MV-4-11 (cell line): ENCODE measurements at regions not wholly inside any gene's neighbourhood (a gene's known extent, or its start where the extent isn't known, plus 50 kb on each side); places are given as distances from the start of the nearest gene placed in this dataset.
"Not testable (repeated sequence)": the region's sequence is repeated elsewhere in the genome, so short reads cannot be mapped to it uniquely, and the experiment has no call there.

Experiments
- DNase-seq: peaks from one replicate; lab custom pipeline; 2025; lab: John Stamatoyannopoulos, UW

DNA sequence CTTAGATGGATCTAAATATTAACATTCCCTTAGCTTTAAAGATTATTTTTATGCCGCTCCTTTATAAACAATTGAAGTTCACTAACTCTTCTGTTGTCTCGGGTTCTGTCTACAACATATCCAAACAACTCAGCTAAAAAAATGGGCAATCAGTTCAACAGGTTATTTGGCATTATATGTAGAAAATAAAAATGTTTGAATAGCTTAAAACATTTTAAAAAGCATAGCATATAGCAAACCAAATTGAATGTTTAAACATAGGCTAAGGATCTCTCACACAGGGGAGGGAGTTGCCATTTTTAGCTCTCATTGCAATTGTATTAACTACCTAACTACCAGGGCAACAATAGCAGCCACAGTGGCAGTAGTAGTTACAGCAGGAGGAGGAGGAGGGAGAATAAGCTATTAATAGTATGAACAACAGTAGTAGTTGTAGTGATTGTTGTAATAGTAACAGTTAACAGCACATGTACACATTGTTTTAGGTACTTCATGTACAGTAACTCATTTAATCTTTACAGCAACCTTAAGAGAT is 404.2 kb downstream of the KCNRG start:
- DNase-seq = no peak

DNA sequence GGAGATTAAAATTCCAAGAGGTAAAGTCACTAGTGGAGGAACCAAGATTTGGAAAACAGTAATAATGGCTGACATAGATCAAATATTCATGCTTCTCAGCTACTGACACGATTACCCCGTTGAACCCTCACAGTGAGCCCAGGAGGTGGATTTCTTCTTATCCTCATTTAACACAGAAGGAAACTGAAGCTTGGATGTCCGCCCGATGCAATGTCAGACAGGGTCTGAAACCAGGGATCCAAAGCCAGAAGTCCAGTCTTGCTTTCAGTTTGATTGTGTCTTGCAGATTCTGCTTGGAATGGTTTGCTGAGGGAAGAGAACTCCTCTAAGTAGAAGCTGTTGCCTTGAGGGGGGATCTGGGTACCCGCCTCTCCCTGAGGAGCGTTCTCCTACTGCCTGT is 404.7 kb downstream of the KCNRG start:
- no peak for DNase-seq

DNA sequence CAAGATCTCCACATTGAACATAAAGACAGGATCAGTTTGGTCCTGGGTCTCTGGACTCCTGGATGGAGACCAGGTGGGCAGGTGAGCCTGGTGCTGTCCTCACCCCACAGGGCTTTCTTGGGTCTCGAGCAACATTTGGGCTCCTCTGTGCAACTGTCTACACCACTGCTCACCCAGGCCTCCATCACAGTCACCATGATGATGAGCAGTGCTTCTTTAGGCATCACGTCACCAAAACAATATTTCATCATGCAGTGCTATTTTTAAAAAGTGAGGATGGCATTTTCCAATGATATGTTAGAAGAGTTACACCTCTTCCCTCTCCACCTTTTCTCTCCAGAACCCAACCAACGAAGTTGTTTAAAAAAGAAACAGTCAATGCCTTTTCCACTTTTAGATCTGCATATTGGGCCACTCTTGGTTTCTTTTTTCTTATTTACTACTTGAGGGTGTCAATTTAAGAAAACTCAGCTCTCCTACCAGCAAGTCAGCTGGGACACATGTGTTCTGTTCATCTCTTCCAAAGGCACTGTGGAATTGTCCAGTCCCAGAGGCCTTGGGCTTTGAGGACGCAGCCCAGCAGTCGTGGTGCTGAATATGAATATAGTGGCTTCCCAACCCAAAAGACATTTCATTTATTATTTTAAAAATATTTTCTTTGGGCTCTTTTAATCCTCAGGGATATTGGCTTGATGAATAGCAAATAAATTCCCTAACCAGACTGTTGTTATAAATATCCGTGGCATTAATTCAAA is 405.7 kb downstream of the KCNRG start:
- no peak for DNase-seq

DNA sequence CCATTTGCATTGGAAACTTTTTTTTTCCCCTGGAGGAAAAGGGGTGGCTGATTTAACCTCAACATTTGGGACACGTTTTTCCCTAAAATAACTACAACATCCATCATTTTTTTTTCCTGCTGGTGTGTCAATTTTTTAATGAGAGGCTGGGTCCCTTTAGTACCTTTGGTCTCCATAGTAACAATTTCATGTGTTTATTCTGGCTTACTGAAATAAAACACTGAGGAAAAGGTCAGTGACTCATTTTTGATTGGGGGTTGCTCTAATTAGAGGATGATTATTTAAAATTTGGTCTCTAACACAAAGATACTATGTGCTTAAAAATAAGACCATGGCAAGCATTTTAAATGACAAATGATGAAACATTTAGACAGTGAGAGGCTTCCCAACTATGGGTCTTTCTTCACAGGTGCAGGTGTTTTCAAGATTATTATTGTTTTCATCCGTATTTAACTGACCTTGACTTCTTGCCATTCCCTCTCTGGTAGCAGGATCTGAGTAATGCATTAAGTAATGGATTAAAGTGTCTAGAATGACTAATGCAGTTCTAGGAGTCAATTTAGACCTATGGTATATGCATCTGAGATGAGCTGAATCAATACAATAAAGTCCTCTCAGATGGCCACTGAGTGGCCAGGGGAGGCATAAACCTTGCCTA is 406.4 kb downstream of the KCNRG start:
- DNase-seq = no peak

DNA sequence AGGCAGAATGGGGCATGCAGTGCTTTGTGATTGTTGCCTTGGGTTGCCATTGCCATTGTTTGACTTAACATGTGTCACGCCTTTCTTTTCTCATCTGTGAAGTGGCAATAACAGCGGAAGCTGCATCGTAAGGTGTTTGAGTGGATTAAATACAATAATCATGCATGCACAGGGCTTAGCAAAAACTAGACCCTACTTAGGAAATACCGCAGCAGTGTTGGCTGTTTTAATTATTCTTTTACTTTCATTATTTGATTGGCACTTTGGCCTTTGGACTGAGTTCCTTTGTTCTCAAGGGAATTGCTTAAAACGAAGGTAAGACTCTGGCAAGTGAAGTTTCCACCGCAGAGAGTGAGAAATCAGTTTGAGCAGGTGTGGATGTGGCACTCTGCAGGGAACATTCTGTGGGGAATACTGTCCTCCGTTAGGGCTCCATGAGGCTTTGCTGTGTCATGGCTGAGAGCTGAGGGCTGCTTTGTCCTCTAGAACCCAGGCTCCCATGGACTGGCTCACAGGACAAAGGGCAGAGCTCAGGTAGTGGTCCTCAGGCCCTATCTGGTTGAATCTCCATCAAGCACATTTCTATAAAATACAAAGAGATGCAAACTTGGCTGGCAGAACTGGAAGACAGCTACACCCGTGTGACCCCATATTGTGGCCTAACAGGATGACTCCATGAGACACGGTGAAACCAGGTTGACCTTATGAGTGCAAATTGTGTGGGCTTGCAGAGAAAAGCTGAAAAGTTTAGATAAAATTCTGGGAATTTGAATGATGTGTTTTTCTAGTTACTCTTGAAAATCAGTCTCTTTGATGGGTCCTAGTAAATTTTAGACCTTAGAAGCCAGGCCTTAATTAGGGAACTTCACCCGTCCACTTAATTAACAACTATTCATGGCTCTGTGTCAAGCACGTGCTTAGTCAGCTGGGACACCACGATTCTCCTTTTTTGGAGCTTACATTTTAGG is 407.2 kb downstream of the KCNRG start:
- no peak for DNase-seq

DNA sequence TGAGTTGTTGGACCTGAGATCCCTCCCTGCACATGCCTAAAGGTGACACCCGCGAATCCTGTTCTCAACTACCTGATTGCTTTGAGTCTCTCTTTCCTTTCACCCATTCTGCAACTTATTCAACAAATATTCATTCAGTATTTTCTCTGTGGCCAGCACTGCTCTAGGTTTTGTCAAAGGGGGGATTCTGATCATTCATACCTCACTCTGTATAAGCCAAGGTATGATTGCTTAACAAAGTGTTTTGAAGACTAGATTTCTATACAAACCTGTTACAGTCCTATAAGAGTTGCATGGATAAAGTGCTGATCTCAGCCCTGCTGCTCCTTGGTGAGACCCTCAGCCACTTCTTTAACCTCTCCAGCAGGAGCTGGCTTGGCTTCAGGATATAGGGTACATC is 409.7 kb downstream of the KCNRG start:
- no peak for DNase-seq

DNA sequence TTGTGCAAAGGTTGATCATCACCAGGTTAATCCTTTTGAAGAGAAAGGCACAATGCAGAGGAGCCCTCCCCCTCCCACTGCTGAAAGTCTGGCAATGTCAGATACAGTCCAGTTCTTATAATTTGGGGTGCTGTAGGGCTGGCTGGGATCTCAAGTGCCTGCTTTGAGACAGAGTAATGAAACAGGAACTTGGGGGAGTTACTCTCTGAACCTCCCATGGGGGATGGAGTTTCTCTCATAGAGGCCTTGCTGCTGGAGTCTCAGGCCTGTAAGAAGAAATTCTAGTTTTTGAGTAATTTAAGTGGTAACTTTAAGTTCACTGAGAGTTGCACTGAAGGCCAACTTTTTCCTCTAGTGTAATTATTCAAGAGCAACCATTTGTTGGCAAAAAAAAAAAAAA is 410.5 kb downstream of the KCNRG start:
- DNase-seq = peak; percentile 82

DNA sequence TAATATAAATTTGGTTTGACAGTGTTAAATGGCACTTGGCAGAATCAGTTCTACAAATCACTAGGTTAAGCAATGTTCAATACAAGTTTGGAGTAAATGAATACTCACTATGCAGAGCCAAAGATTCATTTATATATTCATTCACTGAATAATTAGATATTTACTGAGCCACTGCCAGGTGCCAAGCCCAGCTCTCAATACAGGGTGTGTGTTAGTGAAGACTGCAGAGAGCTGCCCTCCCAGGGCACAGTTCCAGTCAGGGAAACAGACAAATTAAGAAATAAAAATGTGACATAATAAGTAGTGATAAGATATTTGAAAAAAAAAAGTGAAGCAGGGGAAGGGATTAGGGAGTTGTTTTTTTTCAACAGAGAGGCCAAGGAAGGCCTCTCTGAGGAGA is 411.7 kb downstream of the KCNRG start:
- DNase-seq = no peak

DNA sequence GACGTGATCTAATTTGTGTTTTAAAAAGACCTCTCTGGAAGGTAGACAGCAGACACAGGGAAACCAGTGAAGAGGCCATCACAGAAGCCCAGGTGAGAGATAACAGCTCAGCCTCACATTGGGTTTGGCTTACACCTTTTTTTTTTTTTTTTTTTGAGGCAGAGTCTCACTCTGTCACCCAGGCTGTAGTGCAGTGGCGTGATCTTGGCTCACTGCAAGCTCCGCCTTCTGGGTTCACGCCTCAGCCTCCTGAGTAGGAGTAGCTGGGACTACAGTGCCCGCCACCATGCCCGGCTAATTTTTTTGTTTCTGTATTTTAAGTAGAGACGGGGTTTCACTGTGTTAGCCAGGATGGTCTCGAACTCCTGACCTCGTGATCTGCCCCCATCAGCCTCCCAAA is 412.3 kb downstream of the KCNRG start:
- not testable (repeated sequence) for DNase-seq

DNA sequence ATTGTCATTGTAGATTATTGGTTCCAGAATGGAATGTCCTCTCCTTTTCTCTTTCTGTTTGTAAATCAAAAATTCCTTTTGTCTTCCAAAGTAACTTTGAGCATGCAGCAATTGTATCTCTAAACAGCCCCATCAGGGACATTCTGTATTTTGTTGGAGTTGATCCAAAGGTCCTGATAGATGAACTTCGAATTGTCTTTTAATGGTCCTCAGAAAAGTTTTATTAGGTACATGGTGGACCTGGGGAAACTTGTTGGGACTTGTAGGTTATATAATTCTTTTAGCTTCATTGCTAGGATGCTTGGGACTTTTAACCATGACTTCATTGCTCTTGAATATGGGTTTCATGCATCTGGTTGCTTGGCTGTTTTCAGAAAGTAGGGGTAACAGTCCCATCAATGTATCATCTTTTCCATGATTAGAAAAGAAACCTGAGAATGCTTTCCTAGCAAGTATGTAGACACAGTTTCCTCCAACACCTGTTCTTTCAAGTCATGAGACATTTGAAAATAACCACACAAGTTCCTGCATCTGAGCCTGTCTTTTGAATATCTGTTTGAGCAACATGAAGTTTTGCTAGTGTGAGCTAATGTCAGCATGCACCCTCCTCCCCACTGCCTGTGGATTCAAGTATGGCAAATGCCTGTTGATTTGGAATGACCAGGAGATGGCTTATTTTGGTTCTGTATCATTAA is 413.1 kb downstream of the KCNRG start:
- DNase-seq = no peak

DNA sequence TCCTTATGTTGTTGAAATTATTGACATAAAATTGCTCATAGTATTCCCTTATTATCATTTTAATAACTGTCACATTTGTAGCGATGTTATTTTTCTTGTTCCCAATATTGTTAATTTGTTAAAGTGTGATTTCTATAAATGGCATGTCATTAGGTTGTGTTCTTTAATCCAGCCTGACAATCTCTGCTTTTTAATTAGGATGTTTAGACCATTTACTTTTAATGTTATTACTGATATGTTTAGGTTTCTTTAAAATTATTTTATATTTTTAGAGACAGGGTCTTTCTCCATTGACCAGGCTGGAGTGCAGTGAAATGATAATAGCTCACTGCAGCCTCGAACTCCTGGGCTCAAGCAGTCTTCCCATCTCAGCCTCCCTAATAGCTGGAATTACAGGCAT is 408.5 kb downstream of the DLEU7 start:
- DNase-seq = no peak

DNA sequence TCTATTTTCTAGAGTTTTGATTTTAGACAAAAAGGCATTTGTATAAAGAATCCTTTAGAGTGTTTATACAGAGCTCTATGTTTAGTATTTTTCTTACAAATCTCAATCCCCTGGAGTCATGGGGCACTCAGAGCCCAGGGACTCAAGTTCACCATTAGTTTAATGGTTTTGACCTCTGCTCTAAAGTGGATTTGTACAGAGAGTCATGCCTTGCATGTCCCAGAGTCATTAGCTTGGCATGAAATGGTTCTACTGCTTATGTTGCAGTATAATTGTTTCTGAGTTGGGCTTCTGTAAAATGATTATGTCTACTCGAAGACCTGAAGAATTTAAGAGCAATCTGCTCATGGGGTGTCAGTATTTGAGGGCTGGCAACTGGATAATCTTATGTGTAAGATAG is 406.2 kb downstream of the DLEU7 start:
- DNase-seq = no peak

DNA sequence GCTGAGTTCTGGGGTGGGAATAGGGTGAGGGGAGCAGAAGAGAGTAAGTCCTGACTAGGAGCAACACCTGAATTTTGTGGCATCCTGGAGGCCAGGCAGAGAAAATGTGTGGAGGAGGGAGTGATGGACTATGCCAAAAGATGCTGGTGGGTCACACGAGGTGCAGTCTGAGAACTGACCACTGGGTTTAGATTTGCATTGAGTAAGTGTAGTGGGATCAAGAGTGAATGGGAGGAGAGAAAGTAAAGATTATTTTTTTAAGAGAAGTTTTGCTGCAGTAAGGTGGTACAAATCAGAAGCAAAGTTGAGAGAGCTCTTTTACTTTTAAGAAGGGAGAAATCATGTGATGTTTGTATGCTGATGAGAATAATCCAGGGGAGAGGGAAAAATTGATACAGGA is 405.1 kb downstream of the DLEU7 start:
- no peak for DNase-seq

DNA sequence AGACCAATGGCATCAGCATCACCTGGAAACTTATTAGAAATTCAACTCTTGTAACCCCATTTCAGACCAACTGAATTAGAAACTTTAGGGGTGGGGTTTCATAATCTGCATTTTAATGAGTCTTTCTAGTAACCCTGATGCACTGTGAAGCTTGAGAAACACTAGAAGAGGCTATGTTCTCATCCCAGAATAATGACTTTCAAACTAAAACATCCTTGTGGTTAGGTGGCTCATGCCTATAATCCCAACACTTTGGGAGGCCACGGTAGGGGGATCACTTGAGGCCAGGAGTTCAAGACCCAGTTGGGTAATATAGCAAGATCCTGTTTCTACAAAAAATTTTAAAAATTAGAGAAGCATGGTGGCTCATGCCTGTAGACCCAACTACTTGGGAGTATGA is 402.4 kb downstream of the DLEU7 start:
- DNase-seq = peak; percentile 57

DNA sequence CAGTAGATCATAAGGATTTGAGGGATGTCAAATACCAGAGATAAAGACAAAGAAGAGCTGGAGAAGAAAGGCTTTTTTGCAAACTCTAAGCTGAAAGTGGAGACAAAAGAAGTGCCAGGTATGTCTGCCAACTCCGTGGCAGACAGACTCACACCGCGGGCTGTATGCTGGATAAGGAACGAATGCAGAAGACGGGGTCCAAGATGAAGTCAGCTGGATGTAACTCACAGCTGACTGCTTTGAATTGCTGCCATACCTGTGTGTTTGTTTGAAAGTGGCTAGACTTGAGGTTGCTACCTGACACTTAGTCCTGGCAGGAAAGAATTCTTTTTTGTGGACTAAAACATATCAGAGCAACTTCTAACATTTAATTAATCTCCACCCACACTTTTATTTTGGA is 398.8 kb downstream of the DLEU7 start:
- DNase-seq = no peak

DNA sequence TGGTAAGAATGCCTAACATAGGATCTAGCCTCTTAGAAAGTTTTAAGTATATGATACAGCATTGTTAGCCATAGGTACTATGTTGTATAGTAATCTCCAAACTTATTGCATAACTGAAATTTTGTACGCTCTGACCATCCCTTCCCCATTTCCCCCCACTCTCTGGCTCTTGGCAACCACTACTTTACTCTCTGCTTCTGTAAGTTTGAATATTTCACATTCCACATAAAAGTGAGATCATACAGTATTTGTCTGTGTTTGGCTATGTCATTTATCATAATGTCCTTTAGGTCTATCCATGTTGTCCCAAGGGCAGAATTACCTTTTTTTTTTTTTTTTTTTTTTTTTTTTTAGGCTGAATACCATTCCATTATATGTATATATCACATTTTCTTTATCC is 396.9 kb downstream of the DLEU7 start:
- DNase-seq = peak; percentile 41

DNA sequence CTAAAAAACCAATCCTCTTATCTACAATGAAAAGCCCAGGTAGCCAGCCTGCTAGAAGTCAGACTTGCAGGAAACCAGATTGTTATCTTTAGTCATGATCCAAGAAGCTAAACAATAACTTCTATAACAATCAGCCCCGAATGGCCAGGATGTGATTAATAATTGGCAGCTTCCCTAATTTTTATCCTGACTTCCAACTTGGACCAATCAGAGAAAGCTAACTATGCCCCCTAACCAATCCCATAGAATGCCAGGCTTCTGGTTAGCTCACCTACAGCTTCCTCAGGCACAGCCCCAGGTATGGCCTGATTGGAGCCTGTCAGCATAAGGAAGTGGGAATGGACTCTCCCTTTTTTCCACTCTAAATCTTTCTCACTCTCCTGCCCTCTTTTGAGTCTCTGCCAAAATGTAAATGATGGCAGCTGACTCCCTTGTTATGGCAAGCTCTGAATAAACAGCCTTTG is 394.9 kb downstream of the DLEU7 start:
- DNase-seq = no peak

DNA sequence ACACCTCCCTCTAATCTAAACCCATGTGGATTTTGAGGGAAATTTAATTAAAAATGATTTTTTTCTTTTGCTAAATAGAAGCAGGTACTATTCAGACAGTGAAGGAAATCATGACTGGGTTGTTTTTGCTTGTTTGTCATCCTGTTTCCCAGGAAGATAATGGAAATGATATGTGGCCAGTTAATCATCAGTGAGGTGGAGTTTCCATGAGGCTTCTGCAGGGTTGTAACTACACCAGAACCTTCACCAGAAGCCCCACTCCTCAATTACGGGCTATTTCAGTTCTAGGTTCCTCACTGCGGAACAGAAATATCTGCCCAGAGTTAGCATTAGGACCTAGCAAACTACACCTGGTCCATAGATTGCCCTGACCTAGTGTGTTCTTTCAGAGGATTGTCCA is 394.0 kb downstream of the DLEU7 start:
- no peak for DNase-seq

DNA sequence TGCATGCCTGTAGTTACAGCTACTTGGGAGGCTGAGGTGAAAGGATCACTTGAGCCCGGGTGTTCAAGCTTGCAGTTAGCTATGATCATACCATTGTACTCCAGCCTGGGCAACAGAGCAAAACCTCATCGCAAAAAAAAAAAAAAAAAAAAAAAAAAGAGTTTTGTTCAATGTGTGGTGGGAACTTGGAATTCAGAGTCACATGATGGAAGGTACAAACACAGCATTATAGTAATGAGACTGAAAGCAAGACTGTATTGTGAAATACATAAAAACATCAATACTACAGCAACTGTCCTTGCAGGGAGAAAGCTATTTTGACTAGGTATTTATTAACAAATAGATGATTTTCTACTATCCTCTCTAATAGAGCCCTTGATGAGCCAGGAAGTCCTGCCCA is 393.2 kb downstream of the DLEU7 start:
- DNase-seq = no peak

DNA sequence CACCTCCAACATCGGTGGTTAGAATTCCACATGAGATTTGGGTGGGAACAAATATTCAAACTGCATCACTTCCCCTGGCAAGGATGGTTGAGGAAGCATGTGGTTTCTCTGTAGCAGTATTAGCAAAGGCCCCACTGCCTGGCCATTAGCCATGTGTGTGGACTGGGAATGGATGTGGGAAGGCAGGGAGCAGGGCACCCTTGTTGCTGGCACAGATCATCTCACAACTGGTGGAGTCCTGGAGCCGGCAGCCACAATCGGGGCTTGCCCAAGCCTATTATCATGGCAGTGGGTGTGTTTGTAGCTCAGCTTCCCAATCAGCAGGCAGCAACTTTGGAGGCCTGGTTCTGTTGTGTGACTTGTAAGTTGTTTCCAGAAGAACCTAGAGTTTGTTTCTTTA is 391.9 kb downstream of the DLEU7 start:
- DNase-seq = no peak

DNA sequence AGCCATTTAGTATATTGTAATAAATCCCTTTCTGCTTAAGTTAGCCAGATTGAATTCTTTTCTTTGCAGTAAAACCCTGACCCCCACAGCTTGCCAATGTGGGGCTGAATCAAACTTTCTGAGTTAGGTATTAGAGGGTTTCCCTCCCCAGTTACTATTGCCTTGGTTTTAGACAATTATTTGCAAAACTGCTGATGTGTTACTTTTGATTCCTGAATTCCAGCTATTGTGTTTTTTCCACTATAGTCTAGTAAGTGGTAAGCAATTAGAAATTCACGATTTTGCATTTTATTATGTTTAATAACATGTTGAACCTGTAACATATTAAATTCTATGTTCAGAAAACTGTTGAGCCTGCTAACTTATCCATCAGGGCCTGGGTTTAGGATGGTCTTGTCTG is 391.5 kb downstream of the DLEU7 start:
- DNase-seq = no peak

DNA sequence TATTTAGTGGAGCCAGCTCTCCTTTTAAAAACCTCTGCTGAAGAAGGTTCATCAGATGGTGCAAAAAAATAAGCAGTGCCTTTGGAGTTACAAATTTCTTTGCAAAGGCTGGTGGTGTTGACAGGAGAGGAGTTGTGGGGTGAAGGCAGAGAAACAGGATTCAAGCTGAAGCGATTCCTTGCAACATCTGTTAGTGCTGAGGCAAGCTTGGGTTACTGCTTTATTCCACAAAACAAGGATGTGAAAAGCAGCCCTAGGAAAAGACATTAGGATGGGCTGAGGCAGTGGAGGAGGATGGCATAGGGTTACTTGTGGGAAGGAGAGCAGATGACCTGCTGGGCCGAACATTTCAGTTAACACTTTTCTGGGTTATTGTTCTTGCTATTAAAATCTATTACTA is 390.7 kb downstream of the DLEU7 start:
- no peak for DNase-seq
